SK-N-SH (cell line): ENCODE measurements at regions not wholly inside any gene's neighbourhood (a gene's known extent, or its start where the extent isn't known, plus 50 kb on each side); places are given as distances from the start of the nearest gene placed in this dataset.

Experiments
- IRF3 ChIP-seq: fragments of 150-350 bp; IDR thresholded peaks from 2 replicates; pipeline ENCODE4 v1.6.1; 2016; ENCODE audit warnings: mild to moderate bottlenecking, low read depth, low read length

DNA sequence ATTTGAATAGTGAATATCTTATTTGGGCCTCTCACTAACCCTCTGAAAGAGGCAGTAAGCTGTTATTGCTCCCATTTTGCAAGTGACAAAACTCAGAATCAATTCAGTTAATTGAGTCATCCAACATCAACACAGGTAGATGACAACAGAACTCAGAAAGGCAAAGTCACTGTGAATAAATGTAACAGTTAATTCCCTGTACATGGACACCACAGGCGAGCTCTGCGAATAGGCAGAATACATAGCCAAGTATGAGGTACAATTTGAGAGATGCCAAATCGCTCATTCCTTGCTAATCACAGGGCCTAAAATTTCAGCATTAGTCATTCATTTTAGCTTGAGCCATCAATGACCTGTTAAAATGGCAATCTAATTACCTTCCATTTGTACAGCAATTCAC is 52.6 kb upstream of the HECTD2 start (continued):
- TF ChIP-seq IRF3 = no peak
